ENCODE measurements at regions not wholly inside any gene's neighbourhood (a gene's known extent, or its start where the extent isn't known, plus 50 kb on each side); places are given as distances from the start of the nearest gene placed in this dataset.

DNA sequence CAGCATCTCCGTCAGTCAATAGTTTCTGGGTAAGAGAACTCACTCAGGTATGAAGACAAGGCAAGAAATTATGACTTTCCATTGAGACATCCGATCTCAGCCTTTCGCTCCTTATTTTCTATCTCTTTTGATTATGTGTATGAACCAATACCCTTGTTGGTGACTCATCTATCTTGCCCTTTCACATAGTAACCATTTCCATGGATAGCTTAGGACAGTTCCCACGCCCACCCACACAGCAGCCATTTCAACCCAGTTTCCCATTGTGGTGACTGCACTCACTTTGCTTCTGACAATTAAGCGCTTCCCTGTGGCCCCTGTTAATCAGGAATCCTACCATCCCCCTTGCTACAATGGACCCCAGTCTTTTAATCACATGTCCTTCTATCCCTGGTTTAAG, 210.6 kb upstream of the ADGRL2 start:
- no peak overlapping the region for H3K4me3 ChIP-seq (ENCODE audit: low read length)
- H3K27ac ChIP-seq (ENCODE audit: low read length): no peak overlapping the region
- H3K27me3 ChIP-seq (ENCODE audit: control insufficient read depth, insufficient read depth, low read length): no peaks in the 10 kb centered on the region
- H3K9ac ChIP-seq (ENCODE audit: low read length): no peak overlapping the region
- no peaks in the 10 kb centered on the region for H3K9me3 ChIP-seq (ENCODE audit: control insufficient read depth, low read depth, low read length)
- no peaks in the 10 kb centered on the region for H3K4me1 ChIP-seq (ENCODE audit: control insufficient read depth, low read depth, low read length)
- H3K36me3 ChIP-seq (ENCODE audit: control insufficient read depth, low read depth, low read length): no peaks in the 10 kb centered on the region

DNA sequence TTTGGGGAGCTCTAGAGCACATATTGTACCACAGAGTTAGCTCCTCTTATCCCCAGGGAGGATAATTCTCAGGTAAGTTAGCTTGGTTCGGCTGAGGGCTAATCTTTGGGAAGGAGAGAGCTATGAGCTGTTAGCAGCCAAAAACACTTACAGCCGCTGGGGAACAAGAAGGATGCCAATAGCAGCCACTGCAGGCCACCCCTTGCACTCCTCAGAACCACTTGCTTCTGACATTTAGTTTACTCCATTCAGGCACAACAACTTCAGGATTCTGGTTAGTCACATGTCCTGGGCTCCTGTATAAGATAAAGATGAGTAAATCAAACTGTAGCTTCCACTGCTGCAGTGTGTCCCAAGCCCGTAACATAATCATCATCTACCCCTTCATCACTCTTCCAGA, 212.6 kb upstream of the ADGRL2 start:
- Histone ChIP-seq H3K36me3 (ENCODE audit: control insufficient read depth, low read depth, low read length) (no peaks in the 10 kb centered on the region), H3K27ac (ENCODE audit: low read length) (no peak overlapping the region), H3K9me3 (ENCODE audit: control insufficient read depth, low read depth, low read length) (no peaks in the 10 kb centered on the region), H3K4me1 (ENCODE audit: control insufficient read depth, low read depth, low read length) (no peaks in the 10 kb centered on the region), H3K27me3 (ENCODE audit: control insufficient read depth, insufficient read depth, low read length) (no peaks in the 10 kb centered on the region), H3K9ac (ENCODE audit: low read length) (no peak overlapping the region), H3K4me3 (ENCODE audit: low read length) (no peak overlapping the region)

DNA sequence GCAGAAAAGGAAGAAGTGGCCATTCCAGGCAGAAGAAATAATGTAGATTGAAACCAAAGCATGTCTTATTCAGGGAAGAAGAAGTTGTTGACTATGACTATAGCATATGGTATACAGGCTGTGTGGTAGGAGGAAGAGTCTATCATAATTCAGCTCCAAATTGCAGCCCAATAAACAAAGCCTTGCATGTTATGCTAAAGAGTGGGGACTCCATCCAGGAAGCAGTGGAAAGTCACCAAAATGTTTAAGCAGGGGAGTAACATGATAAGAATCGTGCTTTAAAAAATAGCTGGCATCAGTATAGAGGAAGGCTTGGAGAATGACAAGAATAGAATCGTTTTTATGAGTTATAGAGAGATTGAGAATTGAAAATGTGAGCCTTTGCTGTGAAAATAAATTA, 213.3 kb upstream of the ADGRL2 start:
- Histone ChIP-seq H3K4me1 (ENCODE audit: control insufficient read depth, low read depth, low read length) (no peaks in the 10 kb centered on the region), H3K27me3 (ENCODE audit: control insufficient read depth, insufficient read depth, low read length) (no peaks in the 10 kb centered on the region), H3K4me3 (ENCODE audit: low read length) (no peak overlapping the region), H3K9me3 (ENCODE audit: control insufficient read depth, low read depth, low read length) (no peaks in the 10 kb centered on the region), H3K27ac (ENCODE audit: low read length) (no peak overlapping the region), H3K36me3 (ENCODE audit: control insufficient read depth, low read depth, low read length) (no peaks in the 10 kb centered on the region), H3K9ac (ENCODE audit: low read length) (no peak overlapping the region)

GRCh38 chr1:81585371-81585770, 215.4 kb upstream of the ADGRL2 start:
- Histone ChIP-seq H3K4me1 (ENCODE audit: control insufficient read depth, low read depth, low read length) (no peaks in the 10 kb centered on the region), H3K9me3 (ENCODE audit: control insufficient read depth, low read depth, low read length) (no peaks in the 10 kb centered on the region), H3K4me3 (ENCODE audit: low read length) (no peak overlapping the region), H3K27ac (ENCODE audit: low read length) (no peak overlapping the region), H3K36me3 (ENCODE audit: control insufficient read depth, low read depth, low read length) (no peaks in the 10 kb centered on the region), H3K27me3 (ENCODE audit: control insufficient read depth, insufficient read depth, low read length) (no peaks in the 10 kb centered on the region), H3K9ac (ENCODE audit: low read length) (no peak overlapping the region)

- no peaks in the 10 kb centered on the region for H3K27me3 ChIP-seq (ENCODE audit: control insufficient read depth, insufficient read depth, low read length)
- H3K36me3 ChIP-seq (ENCODE audit: control insufficient read depth, low read depth, low read length): no peaks in the 10 kb centered on the region
- H3K9me3 ChIP-seq (ENCODE audit: control insufficient read depth, low read depth, low read length): no peaks in the 10 kb centered on the region
- H3K27ac ChIP-seq (ENCODE audit: low read length): no peak overlapping the region
- H3K9ac ChIP-seq (ENCODE audit: low read length): no peak overlapping the region
- no peak overlapping the region for H3K4me3 ChIP-seq (ENCODE audit: low read length)
- H3K4me1 ChIP-seq (ENCODE audit: control insufficient read depth, low read depth, low read length): no peaks in the 10 kb centered on the region
Measured at GRCh38 chr1:81584398-81584797, 216.3 kb upstream of the ADGRL2 start.

- Histone ChIP-seq H3K36me3 (ENCODE audit: control insufficient read depth, low read depth, low read length) (no peaks in the 10 kb centered on the region), H3K9me3 (ENCODE audit: control insufficient read depth, low read depth, low read length) (no peaks in the 10 kb centered on the region), H3K4me1 (ENCODE audit: control insufficient read depth, low read depth, low read length) (peaks cover 4% of the 10 kb centered on the region), H3K4me3 (ENCODE audit: low read length) (no peak overlapping the region), H3K9ac (ENCODE audit: low read length) (no peak overlapping the region), H3K27me3 (ENCODE audit: control insufficient read depth, insufficient read depth, low read length) (no peaks in the 10 kb centered on the region), H3K27ac (ENCODE audit: low read length) (no peak overlapping the region)
Measured at GRCh38 chr1:81583878-81584277, 216.9 kb upstream of the ADGRL2 start.

- no peaks in the 10 kb centered on the region for H3K27me3 ChIP-seq (ENCODE audit: control insufficient read depth, insufficient read depth, low read length)
- H3K27ac ChIP-seq (ENCODE audit: low read length): no peak overlapping the region
- no peaks in the 10 kb centered on the region for H3K9me3 ChIP-seq (ENCODE audit: control insufficient read depth, low read depth, low read length)
- no peak overlapping the region for H3K9ac ChIP-seq (ENCODE audit: low read length)
- no peak overlapping the region for H3K4me3 ChIP-seq (ENCODE audit: low read length)
- peaks cover 8% of the 10 kb centered on the region for H3K4me1 ChIP-seq (ENCODE audit: control insufficient read depth, low read depth, low read length)
- H3K36me3 ChIP-seq (ENCODE audit: control insufficient read depth, low read depth, low read length): no peaks in the 10 kb centered on the region
Measured at GRCh38 chr1:81582467-81582986, 218.2 kb upstream of the ADGRL2 start.

DNA sequence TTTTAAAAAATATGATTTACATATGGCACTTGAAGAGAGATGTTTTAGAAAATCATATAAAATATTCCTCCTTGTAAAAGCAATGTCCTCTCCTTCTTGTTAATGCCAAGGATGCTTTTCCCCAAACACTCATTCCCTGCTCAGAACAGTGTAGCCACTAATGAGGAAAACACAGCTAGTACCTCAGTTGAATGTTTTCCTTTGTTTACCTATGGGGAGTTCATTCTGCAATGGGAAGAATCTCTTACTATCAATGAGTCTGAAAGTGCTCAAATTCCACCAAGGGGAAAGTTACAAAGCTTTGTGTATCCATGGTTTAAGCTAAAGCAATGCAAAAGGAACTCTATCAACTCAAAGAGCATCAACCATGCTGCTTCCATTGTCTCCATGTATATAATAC, 221.9 kb upstream of the ADGRL2 start:
- H3K36me3 ChIP-seq (ENCODE audit: control insufficient read depth, low read depth, low read length): no peaks in the 10 kb centered on the region
- H3K27me3 ChIP-seq (ENCODE audit: control insufficient read depth, insufficient read depth, low read length): no peaks in the 10 kb centered on the region
- peaks cover 18% of the 10 kb centered on the region for H3K4me1 ChIP-seq (ENCODE audit: control insufficient read depth, low read depth, low read length)
- H3K9me3 ChIP-seq (ENCODE audit: control insufficient read depth, low read depth, low read length): no peaks in the 10 kb centered on the region
- H3K9ac ChIP-seq (ENCODE audit: low read length): no peak overlapping the region
- no peak overlapping the region for H3K4me3 ChIP-seq (ENCODE audit: low read length)
- no peak overlapping the region for H3K27ac ChIP-seq (ENCODE audit: low read length)

DNA sequence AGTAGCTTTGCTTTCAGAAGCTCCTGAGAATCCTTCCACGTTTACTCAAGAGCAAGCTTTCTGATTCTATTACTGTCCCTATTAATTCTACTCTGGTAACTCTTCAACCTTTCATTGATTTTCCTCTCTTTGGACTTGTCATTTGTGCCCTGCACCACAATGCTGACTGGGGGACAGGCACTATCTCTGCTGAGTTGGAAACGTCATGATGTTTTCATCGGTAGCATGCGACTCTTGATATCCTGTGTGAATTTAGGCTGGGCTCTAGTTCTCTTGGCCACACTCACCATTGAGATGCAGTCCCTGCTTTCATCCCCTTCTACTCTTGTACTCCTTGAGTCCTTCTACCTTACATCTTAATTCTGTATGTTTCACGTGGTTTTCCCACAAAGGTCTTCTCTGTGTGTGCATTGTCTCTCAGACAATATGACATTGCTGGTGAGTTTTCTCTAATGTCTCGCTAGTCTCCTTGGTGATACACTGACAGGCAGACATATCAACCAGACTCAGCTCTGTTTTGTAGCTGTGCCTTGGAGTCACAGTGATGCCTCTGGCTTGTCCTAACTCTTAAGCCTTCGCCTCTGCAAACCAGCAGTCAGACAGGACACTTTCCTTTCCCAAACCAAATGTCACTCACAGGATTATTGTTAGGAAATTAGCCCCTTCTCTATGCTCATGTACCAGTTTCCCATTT, 223.6 kb upstream of the ADGRL2 start:
- Histone ChIP-seq H3K4me1 (ENCODE audit: control insufficient read depth, low read depth, low read length) (peaks cover 24% of the 10 kb centered on the region), H3K9ac (ENCODE audit: low read length) (no peak overlapping the region), H3K27ac (ENCODE audit: low read length) (no peak overlapping the region), H3K9me3 (ENCODE audit: control insufficient read depth, low read depth, low read length) (no peaks in the 10 kb centered on the region), H3K36me3 (ENCODE audit: control insufficient read depth, low read depth, low read length) (no peaks in the 10 kb centered on the region), H3K27me3 (ENCODE audit: control insufficient read depth, insufficient read depth, low read length) (no peaks in the 10 kb centered on the region), H3K4me3 (ENCODE audit: low read length) (no peak overlapping the region)

DNA sequence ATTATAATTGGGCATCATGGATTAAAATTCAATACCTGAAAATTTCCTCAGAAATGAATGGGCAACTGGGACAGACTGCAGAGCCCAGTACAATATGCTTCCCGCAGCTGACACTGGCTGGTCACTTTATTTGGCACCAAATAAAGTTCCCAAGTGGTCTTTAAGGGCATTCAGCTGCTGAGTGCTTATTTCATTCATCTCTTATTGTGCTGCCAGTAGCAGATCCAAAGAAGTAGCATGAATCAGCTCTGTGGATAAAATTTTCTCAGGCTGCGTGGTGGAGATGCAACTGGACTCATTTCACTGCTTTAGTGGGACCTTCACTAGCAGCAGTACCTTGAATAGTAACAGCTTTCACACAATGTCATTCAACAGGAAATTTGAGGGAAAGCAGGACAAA, 226.3 kb upstream of the ADGRL2 start:
- no peaks in the 10 kb centered on the region for H3K27me3 ChIP-seq (ENCODE audit: control insufficient read depth, insufficient read depth, low read length)

DNA sequence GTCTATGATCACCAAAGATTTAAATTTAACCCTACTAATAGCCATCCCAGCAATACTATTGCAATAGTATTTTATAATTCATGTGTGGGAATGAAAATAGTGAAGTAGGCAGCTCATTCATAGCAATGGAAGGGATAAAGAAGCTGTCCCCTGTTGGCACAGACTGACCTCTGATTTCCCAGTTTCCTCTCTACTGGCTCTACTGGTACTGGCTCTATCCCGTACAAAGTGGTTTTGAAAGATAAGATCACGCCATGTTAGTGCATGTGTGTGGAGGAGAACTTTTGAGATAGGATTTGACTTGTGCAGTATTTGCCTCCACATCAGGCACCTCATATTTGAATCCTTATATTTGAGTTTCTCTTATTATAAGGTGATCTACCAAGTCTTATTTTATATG, 227.3 kb upstream of the ADGRL2 start:
- Histone ChIP-seq H3K9ac (ENCODE audit: low read length) (no peak overlapping the region), H3K9me3 (ENCODE audit: control insufficient read depth, low read depth, low read length) (no peaks in the 10 kb centered on the region), H3K27me3 (ENCODE audit: control insufficient read depth, insufficient read depth, low read length) (no peaks in the 10 kb centered on the region), H3K4me3 (ENCODE audit: low read length) (no peak overlapping the region), H3K27ac (ENCODE audit: low read length) (no peak overlapping the region), H3K36me3 (ENCODE audit: control insufficient read depth, low read depth, low read length) (no peaks in the 10 kb centered on the region), H3K4me1 (ENCODE audit: control insufficient read depth, low read depth, low read length) (peaks cover 16% of the 10 kb centered on the region)

More for the DNA sequence above, 226.3 kb upstream of the ADGRL2 start:
- H3K36me3 ChIP-seq (ENCODE audit: control insufficient read depth, low read depth, low read length): no peaks in the 10 kb centered on the region
- H3K9me3 ChIP-seq (ENCODE audit: control insufficient read depth, low read depth, low read length): no peaks in the 10 kb centered on the region
- H3K4me3 ChIP-seq (ENCODE audit: low read length): no peak overlapping the region
- no peak overlapping the region for H3K9ac ChIP-seq (ENCODE audit: low read length)
- no peak overlapping the region for H3K27ac ChIP-seq (ENCODE audit: low read length)
- peaks cover 24% of the 10 kb centered on the region for H3K4me1 ChIP-seq (ENCODE audit: control insufficient read depth, low read depth, low read length)

DNA sequence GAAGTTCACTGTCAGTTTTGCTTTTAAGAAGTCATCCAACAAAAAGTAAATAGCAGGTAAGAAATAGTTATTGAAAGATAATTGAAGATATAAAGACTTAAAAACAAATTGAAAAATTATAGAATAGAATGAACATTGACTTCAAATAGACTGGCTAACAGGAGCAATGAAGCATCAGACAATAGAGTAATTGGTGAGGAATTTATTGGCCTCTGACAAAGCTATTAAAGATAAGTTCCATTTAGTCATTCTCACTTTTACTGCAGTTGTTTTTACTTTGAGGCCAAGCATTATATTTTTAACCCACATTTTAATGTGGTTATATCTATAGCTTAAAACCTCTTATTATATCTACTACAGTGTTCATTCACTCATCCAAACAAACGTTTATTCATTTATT, 228.8 kb upstream of the ADGRL2 start:
- no peaks in the 10 kb centered on the region for H3K9me3 ChIP-seq (ENCODE audit: control insufficient read depth, low read depth, low read length)
- H3K27ac ChIP-seq (ENCODE audit: low read length): no peak overlapping the region
- no peak overlapping the region for H3K9ac ChIP-seq (ENCODE audit: low read length)
- H3K4me1 ChIP-seq (ENCODE audit: control insufficient read depth, low read depth, low read length): peaks cover 16% of the 10 kb centered on the region
- no peak overlapping the region for H3K4me3 ChIP-seq (ENCODE audit: low read length)
- no peaks in the 10 kb centered on the region for H3K36me3 ChIP-seq (ENCODE audit: control insufficient read depth, low read depth, low read length)
- no peaks in the 10 kb centered on the region for H3K27me3 ChIP-seq (ENCODE audit: control insufficient read depth, insufficient read depth, low read length)

All from iPS-18a (cell line).